ENCODE measurements at regions not wholly inside any gene's neighbourhood (a gene's known extent, or its start where the extent isn't known, plus 50 kb on each side); places are given as distances from the start of the nearest gene placed in this dataset.
A peak's percentile ranks its signal among the peaks of the same experiment; 100 is the strongest.

- in situ Hi-C loops (cut with HindIII; ENCODE audit: low pct_ligation_motif_present, low pct_unique_long_range_greater_than_20kb, low sequenced_read_pairs), result no loop called here
- DNase-seq, result no peak
Measured at GRCh38 chr2:22513563-22513962, 871.4 kb upstream of the KLHL29 start.

- in situ Hi-C loops (cut with HindIII; ENCODE audit: low pct_ligation_motif_present, low pct_unique_long_range_greater_than_20kb, low sequenced_read_pairs), result no loop called here
- no peak for DNase-seq
Measured at GRCh38 chr2:22517141-22517540, 867.8 kb upstream of the KLHL29 start.

GRCh38 chr2:22518641-22519040 lies 866.3 kb upstream of the KLHL29 start:
- no peak for DNase-seq
- in situ Hi-C loops (cut with HindIII; ENCODE audit: low pct_ligation_motif_present, low pct_unique_long_range_greater_than_20kb, low sequenced_read_pairs), result no loop called here

- in situ Hi-C loops (cut with HindIII; ENCODE audit: low pct_ligation_motif_present, low pct_unique_long_range_greater_than_20kb, low sequenced_read_pairs), result no loop called here
- DNase-seq, result no peak
Measured at GRCh38 chr2:22520369-22521288, 864.4 kb upstream of the KLHL29 start.

- no peak for DNase-seq
- in situ Hi-C loops (cut with HindIII; ENCODE audit: low pct_ligation_motif_present, low pct_unique_long_range_greater_than_20kb, low sequenced_read_pairs), result no loop called here
Measured at GRCh38 chr2:22521620-22522019, 863.4 kb upstream of the KLHL29 start.

GRCh38 chr2:22525681-22526080 lies 859.3 kb upstream of the KLHL29 start:
- in situ Hi-C loops (cut with HindIII; ENCODE audit: low pct_ligation_motif_present, low pct_unique_long_range_greater_than_20kb, low sequenced_read_pairs), result no loop called here
- DNase-seq, result no peak

- in situ Hi-C loops (cut with HindIII; ENCODE audit: low pct_ligation_motif_present, low pct_unique_long_range_greater_than_20kb, low sequenced_read_pairs), result no loop called here
- DNase-seq, result no peak
Measured at GRCh38 chr2:22530131-22530530, 854.8 kb upstream of the KLHL29 start.

- in situ Hi-C loops (cut with HindIII; ENCODE audit: low pct_ligation_motif_present, low pct_unique_long_range_greater_than_20kb, low sequenced_read_pairs), result no loop called here
- peak; percentile 38 for DNase-seq
Measured at GRCh38 chr2:22536133-22536532, 848.8 kb upstream of the KLHL29 start.

- in situ Hi-C loops (cut with HindIII; ENCODE audit: low pct_ligation_motif_present, low pct_unique_long_range_greater_than_20kb, low sequenced_read_pairs), result no loop called here
Measured at GRCh38 chr2:22554453-22554852, 830.5 kb upstream of the KLHL29 start.

GRCh38 chr2:22557406-22557805 lies 827.6 kb upstream of the KLHL29 start:
- DNase-seq, result no peak
- in situ Hi-C loops (cut with HindIII; ENCODE audit: low pct_ligation_motif_present, low pct_unique_long_range_greater_than_20kb, low sequenced_read_pairs), result no loop called here

More at GRCh38 chr2:22554453-22554852, 830.5 kb upstream of the KLHL29 start:
- no peak for DNase-seq

GRCh38 chr2:22560021-22560420 lies 825.0 kb upstream of the KLHL29 start:
- in situ Hi-C loops (cut with HindIII; ENCODE audit: low pct_ligation_motif_present, low pct_unique_long_range_greater_than_20kb, low sequenced_read_pairs), result no loop called here
- no peak for DNase-seq

GRCh38 chr2:22579341-22579740 lies 805.6 kb upstream of the KLHL29 start:
- in situ Hi-C loops (cut with HindIII; ENCODE audit: low pct_ligation_motif_present, low pct_unique_long_range_greater_than_20kb, low sequenced_read_pairs), result no loop called here
- no peak for DNase-seq

GRCh38 chr2:22582107-22582506 lies 802.9 kb upstream of the KLHL29 start:
- in situ Hi-C loops (cut with HindIII; ENCODE audit: low pct_ligation_motif_present, low pct_unique_long_range_greater_than_20kb, low sequenced_read_pairs), result no loop called here
- DNase-seq, result no peak

GRCh38 chr2:22596306-22596705 lies 788.7 kb upstream of the KLHL29 start:
- in situ Hi-C loops (cut with HindIII; ENCODE audit: low pct_ligation_motif_present, low pct_unique_long_range_greater_than_20kb, low sequenced_read_pairs), result no loop called here
- no peak for DNase-seq

GRCh38 chr2:22600156-22600555 lies 784.8 kb upstream of the KLHL29 start:
- in situ Hi-C loops (cut with HindIII; ENCODE audit: low pct_ligation_motif_present, low pct_unique_long_range_greater_than_20kb, low sequenced_read_pairs), result no loop called here
- DNase-seq, result no peak

- no peak for DNase-seq
- in situ Hi-C loops (cut with HindIII; ENCODE audit: low pct_ligation_motif_present, low pct_unique_long_range_greater_than_20kb, low sequenced_read_pairs), result no loop called here
Measured at GRCh38 chr2:22600999-22601398, 784.0 kb upstream of the KLHL29 start.

GRCh38 chr2:22604136-22604535 lies 780.8 kb upstream of the KLHL29 start:
- DNase-seq, result no peak
- in situ Hi-C loops (cut with HindIII; ENCODE audit: low pct_ligation_motif_present, low pct_unique_long_range_greater_than_20kb, low sequenced_read_pairs), result no loop called here

- in situ Hi-C loops (cut with HindIII; ENCODE audit: low pct_ligation_motif_present, low pct_unique_long_range_greater_than_20kb, low sequenced_read_pairs), result no loop called here
Measured at GRCh38 chr2:22616031-22616430, 768.9 kb upstream of the KLHL29 start.

GRCh38 chr2:22623620-22624019 lies 761.4 kb upstream of the KLHL29 start:
- in situ Hi-C loops (cut with HindIII; ENCODE audit: low pct_ligation_motif_present, low pct_unique_long_range_greater_than_20kb, low sequenced_read_pairs), result no loop called here

More at GRCh38 chr2:22616031-22616430, 768.9 kb upstream of the KLHL29 start:
- no peak for DNase-seq

GRCh38 chr2:22626621-22627020 lies 758.4 kb upstream of the KLHL29 start:
- in situ Hi-C loops (cut with HindIII; ENCODE audit: low pct_ligation_motif_present, low pct_unique_long_range_greater_than_20kb, low sequenced_read_pairs), result no loop called here
- DNase-seq, result peak; percentile 26

More at GRCh38 chr2:22623620-22624019, 761.4 kb upstream of the KLHL29 start:
- DNase-seq, result no peak

Data from ACHN (cell line).